Activated T-cell treated with anti-CD3 and anti-CD28 coated beads, Interleukin-2, amount 50 U/mL, for 4 hours (primary cell): ENCODE measurements at regions not wholly inside any gene's neighbourhood (a gene's known extent, or its start where the extent isn't known, plus 50 kb on each side); places are given as distances from the start of the nearest gene placed in this dataset.
"Not testable (repeated sequence)": the region's sequence is repeated elsewhere in the genome, so short reads cannot be mapped to it uniquely, and the experiment has no call there.

Experiments
- ATAC-seq, 2 donors: fragments of 200-7000 bp; cut with Tn5 transposase; one replicate each; pipeline ENCODE4 v1.10.0; 2021
- DNase-seq: peaks from one replicate; pipeline ENCODE4 v3.0.0-alpha.2; 2020
- H3K27me3 Mint-ChIP-seq: one replicate; pipeline ENCODE4 v1.8.0; 2021; ENCODE audit warnings: low read depth, mixed read lengths
- H3K36me3 Mint-ChIP-seq: one replicate; pipeline ENCODE4 v1.8.0; 2022; ENCODE audit warnings: mixed read lengths; ENCODE audit not compliant: insufficient read depth
- H3K4me1 Mint-ChIP-seq: one replicate; pipeline ENCODE4 v1.8.0; 2021; ENCODE audit warnings: low read depth, mixed read lengths
- H3K4me3 Mint-ChIP-seq: one replicate; pipeline ENCODE4 v1.8.0; 2021; ENCODE audit warnings: mild to moderate bottlenecking, moderate library complexity, mixed read lengths
- H3K9me3 Mint-ChIP-seq: one replicate; pipeline ENCODE4 v1.8.0; 2021; ENCODE audit warnings: mixed read lengths

DNA sequence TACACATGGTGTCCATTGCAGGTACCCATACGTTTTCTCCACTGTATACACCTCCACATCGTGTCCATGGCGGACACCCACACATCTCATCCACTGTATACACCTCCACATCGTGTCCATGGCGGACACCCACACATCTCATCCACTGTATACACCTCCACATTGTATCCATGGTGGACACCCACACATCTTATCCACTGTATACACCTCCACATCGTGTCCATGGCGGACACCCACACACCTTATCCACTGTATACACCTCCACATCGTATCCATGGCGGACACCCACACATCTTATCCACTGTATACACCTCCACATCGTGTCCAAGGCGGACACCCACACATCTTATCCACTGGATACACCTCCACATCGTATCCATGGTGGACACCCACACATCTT, 50.4 kb upstream of the TTC34 start:
- ATAC-seq, H3K9me3 Mint-ChIP-seq, H3K4me1 Mint-ChIP-seq, DNase-seq, H3K4me3 Mint-ChIP-seq, H3K36me3 Mint-ChIP-seq: not testable (repeated sequence)
- peaks cover 19% of the 10 kb centered on the region for H3K27me3 Mint-ChIP-seq

DNA sequence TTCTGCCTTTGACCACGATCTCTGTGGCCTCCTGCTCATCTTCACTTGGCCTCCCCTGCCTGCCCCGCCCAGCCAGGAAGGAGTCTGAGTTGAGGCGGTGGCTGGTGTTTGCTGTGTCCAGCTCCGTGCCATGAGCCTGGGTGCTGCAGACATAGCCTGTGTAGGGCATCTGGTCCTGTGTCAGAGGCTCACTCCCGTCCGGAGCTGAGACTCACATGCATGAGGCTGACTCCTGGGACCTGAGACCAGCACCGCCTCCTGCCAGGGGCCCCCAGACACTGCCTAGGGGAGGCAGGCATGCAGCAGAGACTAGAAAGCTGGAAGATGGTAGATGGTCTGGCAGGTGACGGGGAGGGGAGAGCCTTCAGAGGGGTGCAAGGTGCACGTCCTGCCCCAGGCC, 52.2 kb upstream of the TTC34 start:
- H3K36me3 Mint-ChIP-seq = no peaks in the 10 kb centered on the region
- DNase-seq (no peak), ATAC-seq (no peak)
- H3K4me1 Mint-ChIP-seq = no peaks in the 10 kb centered on the region
- no peak overlapping the region for H3K4me3 Mint-ChIP-seq
- peaks cover 2% of the 10 kb centered on the region for H3K9me3 Mint-ChIP-seq
- H3K27me3 Mint-ChIP-seq = peaks cover 15% of the 10 kb centered on the region

DNA sequence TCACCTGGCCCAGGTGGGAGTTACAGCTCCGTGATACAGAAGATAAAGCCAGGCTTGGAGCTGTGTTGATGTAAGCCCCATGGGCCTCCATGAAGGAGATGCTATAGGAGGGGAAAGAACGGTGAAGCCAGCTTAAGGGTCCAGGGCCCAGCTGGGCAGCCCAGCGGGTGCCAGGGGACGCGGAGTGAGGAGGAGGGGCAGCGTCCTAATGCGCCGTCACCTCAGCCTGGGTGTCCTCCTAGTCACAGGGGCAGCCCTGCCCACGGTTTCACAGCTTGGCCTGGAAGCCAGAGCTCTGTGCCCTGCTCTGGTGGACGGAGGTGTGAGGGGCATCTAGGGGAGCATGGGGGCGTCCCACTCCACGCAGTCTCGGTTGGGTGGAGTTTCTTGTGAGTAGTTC, 52.7 kb upstream of the TTC34 start:
- Mint-ChIP-seq H3K36me3 (no peaks in the 10 kb centered on the region), H3K27me3 (peaks cover 13% of the 10 kb centered on the region), H3K9me3 (peaks cover 4% of the 10 kb centered on the region), H3K4me1 (no peaks in the 10 kb centered on the region), H3K4me3 (no peak overlapping the region)
- ATAC-seq (no peak), DNase-seq (no peak)

DNA sequence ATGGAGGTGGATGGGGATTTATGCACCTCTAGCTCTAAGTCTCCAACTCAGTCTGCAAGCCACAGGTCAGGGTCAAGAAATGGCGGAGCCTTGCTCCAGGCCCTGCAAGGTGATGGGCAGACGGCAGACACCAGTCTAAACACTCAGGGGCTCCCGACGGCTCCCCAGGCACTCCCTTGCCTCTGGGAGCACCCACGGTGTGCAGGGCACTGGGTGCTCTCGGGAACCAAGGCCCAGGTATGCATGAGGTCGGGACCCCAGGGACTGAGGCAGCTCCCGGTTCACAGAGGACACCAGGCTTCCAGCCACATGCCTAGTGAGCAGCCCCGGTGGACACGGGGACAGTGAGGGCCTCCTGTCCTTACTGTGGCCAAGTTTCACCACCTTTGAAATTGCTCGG, 53.1 kb upstream of the TTC34 start:
- ATAC-seq (no peak), DNase-seq (no peak)
- no peaks in the 10 kb centered on the region for H3K36me3 Mint-ChIP-seq
- no peak overlapping the region for H3K4me3 Mint-ChIP-seq
- peaks cover 4% of the 10 kb centered on the region for H3K9me3 Mint-ChIP-seq
- H3K4me1 Mint-ChIP-seq = no peaks in the 10 kb centered on the region
- peaks cover 12% of the 10 kb centered on the region for H3K27me3 Mint-ChIP-seq

DNA sequence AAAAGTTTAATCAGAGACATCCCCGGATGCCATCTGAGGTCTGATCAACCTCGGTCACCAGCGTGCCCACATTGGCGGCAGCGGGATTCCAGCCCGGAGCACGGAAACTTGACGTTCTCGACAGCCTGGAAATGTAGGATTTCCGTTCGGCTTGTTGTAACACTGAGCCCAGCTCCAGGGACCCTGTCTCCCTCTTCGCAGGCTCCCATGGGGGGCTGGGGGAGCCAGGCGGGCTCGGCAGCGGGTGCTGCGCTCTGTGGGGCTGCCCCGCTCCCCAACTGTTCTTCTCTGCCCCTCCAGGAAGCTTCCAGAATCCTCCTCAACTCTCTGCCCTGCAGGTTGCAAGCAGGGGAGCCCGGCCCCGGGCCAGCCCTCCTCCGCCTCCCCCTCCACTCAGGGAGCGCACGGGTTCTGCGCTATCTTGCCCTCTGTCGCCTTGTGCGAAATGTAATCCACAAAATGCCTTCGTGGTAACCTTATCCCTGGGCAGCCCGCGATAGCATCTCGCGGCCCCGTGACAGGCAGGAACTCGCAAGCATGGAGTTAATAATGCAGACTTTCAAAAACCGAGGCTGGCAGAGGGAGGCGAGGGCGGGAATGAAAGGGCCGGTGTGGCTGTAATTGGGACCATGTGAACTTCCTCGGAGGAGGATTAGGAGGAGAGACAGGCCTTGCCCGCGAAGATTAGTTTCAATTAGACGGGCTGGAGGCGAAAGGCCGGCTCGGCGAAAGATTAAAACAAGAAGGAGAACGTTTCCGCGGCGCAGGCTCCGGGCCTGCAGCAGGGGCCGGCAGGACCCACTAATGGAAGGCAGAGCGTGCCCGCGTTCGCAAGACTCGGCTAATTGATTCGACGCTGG, 53.9 kb upstream of the TTC34 start:
- DNase-seq (no peak), ATAC-seq (no peak)
- Mint-ChIP-seq H3K4me1 (no peaks in the 10 kb centered on the region), H3K9me3 (peaks cover 4% of the 10 kb centered on the region), H3K27me3 (peaks cover 10% of the 10 kb centered on the region), H3K36me3 (no peaks in the 10 kb centered on the region), H3K4me3 (no peak overlapping the region)

DNA sequence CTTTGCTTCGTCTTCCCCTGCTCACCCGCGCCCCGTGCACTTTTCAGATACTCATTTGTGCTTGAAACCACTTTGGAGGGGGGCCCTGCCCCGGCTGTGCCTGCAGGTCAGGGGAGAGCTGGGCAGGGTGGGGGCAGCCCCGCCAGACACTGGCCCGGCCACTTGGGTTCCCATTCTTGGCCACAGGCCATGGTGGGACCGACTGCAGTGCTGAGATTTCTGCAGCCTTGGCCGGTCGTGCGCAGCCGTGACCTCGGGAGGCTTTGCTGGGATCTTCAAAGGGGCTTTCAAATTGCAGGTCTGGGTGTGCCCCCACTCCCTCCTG, 54.5 kb upstream of the TTC34 start:
- H3K9me3 Mint-ChIP-seq = peaks cover 4% of the 10 kb centered on the region
- H3K36me3 Mint-ChIP-seq = no peaks in the 10 kb centered on the region
- peaks cover 10% of the 10 kb centered on the region for H3K27me3 Mint-ChIP-seq
- no peaks in the 10 kb centered on the region for H3K4me1 Mint-ChIP-seq
- ATAC-seq (no peak), DNase-seq (no peak)
- no peak overlapping the region for H3K4me3 Mint-ChIP-seq

DNA sequence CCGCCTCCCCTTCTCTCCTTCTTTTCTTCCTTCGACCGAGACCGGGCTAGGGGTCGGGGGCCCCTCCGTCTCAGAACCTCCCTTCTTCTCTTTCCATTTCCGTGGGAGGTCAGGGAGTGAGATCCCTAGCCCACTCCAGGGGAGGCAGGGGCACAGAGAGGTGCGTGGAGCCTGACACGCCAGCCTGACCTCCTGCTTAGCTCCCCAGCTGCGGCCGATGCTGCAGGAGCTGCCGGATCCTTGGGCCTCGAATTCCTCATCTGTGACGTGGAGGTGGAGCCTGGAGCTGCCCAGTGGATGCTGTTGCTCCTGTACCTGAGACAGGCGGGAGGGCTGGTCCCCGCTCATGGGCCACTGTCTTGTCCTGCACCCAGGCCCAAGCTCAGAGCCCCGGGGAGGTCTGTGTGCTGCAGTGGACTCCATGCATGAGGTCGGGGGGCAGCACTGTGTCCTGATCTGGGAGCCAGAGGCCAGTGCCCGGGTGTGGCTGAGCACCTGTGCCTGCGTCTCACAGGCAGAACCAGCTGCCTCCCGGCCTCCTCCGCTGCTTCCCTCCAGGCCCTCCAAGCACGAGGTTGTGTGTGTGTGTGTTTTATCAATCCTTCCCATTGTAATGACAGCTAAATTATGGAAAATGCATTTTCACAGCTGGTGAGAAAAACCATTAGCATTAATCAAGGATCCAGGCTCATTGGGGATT, 55.3 kb upstream of the TTC34 start:
- Mint-ChIP-seq H3K9me3 (peaks cover 4% of the 10 kb centered on the region), H3K4me1 (no peaks in the 10 kb centered on the region), H3K36me3 (no peaks in the 10 kb centered on the region), H3K4me3 (no peak overlapping the region), H3K27me3 (peaks cover 6% of the 10 kb centered on the region)
- no peak for ATAC-seq
- DNase-seq = no peak

DNA sequence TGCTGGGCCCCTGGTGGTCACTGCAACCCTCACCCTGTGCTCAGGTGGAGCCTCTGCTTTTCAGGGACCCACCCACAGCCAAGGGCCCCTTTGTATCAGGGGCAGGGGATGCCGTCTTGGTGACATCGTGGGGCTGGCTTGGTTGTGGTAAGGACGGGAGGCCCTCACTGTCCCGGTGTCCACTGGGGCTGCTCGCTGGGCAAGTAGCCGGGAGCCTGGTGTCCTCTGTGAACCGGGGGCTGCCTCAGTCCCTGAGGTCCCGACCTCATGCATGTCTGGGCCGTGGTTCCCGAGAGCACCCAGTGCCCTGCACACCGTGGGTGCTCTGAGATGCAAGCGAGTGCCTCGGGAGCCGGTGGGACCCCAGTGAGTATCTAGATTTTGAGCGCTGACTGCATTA, 56.0 kb upstream of the TTC34 start:
- Mint-ChIP-seq H3K4me1 (no peaks in the 10 kb centered on the region), H3K27me3 (peaks cover 6% of the 10 kb centered on the region), H3K4me3 (no peak overlapping the region), H3K9me3 (peaks cover 4% of the 10 kb centered on the region), H3K36me3 (no peaks in the 10 kb centered on the region)
- ATAC-seq (no peak), DNase-seq (no peak)

DNA sequence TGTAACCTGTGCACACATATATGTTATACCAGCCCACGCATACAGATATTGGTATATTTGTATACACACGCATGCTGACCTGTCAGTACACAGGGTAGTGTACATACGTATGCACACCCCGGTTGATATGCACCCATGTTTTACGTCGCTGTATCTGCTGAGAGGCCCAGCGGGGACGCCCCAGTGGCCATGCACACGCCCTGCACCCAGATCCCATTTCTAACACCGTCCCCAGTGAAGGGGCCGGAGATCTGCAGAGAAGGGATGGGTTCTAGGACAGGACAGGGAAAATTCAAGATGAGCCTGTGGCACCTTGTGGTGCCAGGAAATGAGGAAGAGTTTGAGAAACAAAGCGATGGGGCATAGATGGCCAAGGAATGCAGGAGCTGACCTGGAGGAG, 57.2 kb upstream of the TTC34 start:
- no peak overlapping the region for H3K4me3 Mint-ChIP-seq
- H3K4me1 Mint-ChIP-seq = no peaks in the 10 kb centered on the region
- no peak for ATAC-seq
- no peak for DNase-seq
- H3K27me3 Mint-ChIP-seq = peaks cover 3% of the 10 kb centered on the region
- H3K9me3 Mint-ChIP-seq = peaks cover 4% of the 10 kb centered on the region
- no peaks in the 10 kb centered on the region for H3K36me3 Mint-ChIP-seq

DNA sequence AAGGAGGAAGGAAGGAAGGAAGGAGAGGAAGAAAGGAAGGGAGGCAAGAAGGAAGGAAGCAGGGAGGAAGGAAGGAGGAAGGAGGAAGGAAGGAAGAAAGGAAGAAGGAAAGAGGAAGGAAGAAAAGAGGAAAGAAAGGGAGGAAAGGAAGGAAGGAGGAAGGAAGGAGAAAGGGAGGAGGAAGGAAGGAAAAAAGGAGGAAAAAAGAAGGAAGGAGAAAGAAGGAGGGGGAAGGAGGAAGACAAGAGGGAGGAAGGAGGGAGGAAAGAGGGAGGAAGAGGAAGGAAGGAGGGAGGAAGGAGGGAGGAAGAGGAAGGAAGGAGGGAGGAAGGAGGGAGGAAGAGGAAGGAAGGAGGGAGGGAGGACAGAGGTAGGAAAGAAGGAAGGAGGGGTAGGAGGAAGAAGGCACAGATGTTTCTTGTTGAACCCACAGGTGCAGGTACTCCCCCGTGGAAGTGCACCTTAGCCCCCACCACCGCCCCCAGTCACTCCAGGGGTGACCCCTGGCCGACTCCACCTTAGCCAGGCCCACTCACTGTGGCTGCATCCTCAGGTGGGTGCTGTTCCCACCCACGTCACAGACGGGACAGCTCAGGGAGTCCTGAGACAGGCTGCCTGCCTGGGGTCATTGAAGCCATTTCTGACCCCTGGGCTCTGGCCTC, 57.9 kb upstream of the TTC34 start:
- Mint-ChIP-seq H3K36me3 (no peaks in the 10 kb centered on the region), H3K4me1 (no peaks in the 10 kb centered on the region), H3K27me3 (peaks cover 3% of the 10 kb centered on the region), H3K9me3 (peaks cover 4% of the 10 kb centered on the region), H3K4me3 (no peak overlapping the region)
- no peak for DNase-seq
- no peak for ATAC-seq

DNA sequence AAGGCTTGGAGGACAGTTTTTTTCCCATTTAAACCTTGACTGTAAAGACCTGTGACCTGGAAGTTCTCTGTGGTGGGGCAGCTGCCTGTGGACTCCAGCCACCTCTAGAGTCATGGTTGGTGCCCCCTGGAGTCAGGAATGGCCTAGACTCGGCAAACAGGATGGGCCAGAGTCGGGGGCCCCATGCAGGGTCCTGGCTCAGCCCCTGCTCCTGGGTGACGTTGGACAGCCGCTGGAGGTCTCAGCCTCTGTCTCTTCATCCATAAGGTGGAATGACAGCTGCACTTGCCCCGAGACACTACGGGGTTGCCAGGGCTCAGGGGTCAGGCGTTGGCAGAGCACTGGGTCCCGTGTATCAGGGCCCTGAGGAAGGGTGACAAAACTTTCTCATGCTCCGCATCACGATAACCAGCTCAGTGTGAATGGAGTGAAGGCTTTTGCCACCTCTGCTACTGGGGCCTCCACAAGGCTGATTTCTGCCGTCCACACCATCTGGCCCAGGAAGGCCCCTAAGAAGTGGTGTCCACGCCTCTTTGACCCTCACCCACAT, 58.5 kb upstream of the TTC34 start:
- DNase-seq (no peak), ATAC-seq (no peak)
- H3K36me3 Mint-ChIP-seq = no peaks in the 10 kb centered on the region
- peaks cover 3% of the 10 kb centered on the region for H3K27me3 Mint-ChIP-seq
- H3K4me3 Mint-ChIP-seq = no peak overlapping the region
- H3K4me1 Mint-ChIP-seq = no peaks in the 10 kb centered on the region
- peaks cover 4% of the 10 kb centered on the region for H3K9me3 Mint-ChIP-seq

DNA sequence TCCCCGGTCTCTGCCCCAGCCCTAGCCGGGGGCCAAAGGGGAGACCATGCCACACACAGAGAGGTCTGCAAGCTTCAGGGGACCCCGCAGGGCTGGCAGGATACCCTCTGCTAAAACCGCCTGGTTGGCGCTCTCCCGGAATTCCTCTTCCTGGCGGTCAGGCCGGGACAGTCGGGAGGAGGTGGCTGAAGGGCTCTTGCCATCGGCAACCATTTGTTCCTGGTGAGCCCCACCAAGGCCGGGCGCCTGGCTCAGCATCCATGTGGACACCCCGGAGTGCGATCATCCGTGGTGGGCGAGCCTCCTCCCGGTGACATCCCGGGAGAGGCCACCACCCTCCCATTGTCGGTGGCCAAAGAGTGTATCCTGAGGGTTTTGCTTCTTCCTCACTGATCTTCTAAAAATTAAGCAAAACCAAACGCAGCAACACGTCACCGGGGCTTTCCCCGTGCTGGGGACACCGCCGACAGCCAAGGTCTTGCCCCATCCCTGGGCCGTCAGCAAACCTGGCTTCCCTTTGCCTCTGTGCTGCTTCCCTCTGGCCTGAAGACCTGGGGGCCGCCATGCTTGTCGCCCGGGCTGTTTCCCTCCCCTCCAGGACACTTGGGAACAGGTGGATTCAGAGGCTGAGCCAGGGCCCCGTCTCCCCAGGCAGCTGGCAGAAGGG, 59.1 kb upstream of the TTC34 start:
- ATAC-seq = no peak
- H3K27me3 Mint-ChIP-seq = peaks cover 3% of the 10 kb centered on the region
- no peaks in the 10 kb centered on the region for H3K4me1 Mint-ChIP-seq

DNA sequence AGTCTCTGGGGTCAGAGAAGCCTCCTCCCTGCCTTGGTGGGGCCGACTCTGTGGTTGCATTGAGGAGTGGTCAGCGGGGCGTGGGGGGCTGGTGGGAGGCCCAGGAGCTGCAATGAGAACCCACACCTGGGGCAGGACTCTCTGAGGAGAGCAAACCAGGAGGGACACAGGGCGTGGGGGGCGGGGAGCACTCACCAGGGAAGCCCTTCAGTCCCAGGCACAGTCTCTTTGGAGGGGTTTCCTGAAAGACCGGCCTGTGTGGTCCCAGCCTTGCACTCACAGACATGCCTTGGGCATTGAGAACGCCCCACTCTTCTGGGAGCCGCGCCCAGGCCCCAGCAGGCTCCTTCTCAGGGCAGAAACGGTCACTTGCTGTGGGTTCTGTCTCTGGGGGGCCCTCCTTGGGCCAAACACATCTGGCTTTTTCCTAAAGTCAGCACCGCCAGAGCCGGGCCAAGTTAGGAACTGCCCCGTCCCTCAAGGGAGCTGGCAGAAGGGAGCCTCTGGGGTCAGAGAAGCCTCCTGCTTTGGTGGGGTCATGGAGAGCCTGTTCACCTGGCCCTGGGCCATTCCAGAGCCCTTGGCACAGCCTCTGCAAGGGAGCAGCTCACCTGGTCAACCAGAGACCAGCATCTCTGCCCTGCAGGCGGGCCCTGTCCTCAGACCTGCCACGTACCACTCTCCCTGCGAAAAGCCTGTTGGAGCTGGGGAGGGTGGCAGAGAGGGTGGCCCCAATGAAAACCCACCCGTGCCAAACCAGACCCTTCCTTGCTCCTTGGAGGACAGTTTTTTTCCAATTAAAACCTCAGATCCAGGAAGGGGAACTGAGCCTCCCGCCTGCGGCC, 59.9 kb upstream of the TTC34 start:
- DNase-seq (no peak), ATAC-seq (no peak)
- Mint-ChIP-seq H3K4me1 (no peaks in the 10 kb centered on the region), H3K36me3 (no peaks in the 10 kb centered on the region), H3K27me3 (peaks cover 3% of the 10 kb centered on the region), H3K9me3 (peaks cover 4% of the 10 kb centered on the region), H3K4me3 (no peak overlapping the region)

More for the DNA sequence above, 59.1 kb upstream of the TTC34 start:
- Mint-ChIP-seq H3K4me3 (no peak overlapping the region), H3K9me3 (peaks cover 4% of the 10 kb centered on the region), H3K36me3 (no peaks in the 10 kb centered on the region)
- DNase-seq = no peak
